Fibroblast of upper back skin (primary cell): ENCODE measurements at regions not wholly inside any gene's neighbourhood (a gene's known extent, or its start where the extent isn't known, plus 50 kb on each side); places are given as distances from the start of the nearest gene placed in this dataset.
"Not testable (repeated sequence)": the region's sequence is repeated elsewhere in the genome, so short reads cannot be mapped to it uniquely, and the experiment has no call there.

Source experiments
- DNase-seq: peaks from one replicate; pipeline ENCODE4 v3.0.0-alpha.2; 2013

GRCh38 chr20:57996465-57996864 lies 232.0 kb downstream of the ANKRD60 start:
- DNase-seq: no peak

GRCh38 chr20:57995381-57995977 lies 233.0 kb downstream of the ANKRD60 start:
- no peak for DNase-seq

- peak; percentile 21 for DNase-seq
Observed at GRCh38 chr20:57993716-57994431, 234.6 kb downstream of the ANKRD60 start.

DNA sequence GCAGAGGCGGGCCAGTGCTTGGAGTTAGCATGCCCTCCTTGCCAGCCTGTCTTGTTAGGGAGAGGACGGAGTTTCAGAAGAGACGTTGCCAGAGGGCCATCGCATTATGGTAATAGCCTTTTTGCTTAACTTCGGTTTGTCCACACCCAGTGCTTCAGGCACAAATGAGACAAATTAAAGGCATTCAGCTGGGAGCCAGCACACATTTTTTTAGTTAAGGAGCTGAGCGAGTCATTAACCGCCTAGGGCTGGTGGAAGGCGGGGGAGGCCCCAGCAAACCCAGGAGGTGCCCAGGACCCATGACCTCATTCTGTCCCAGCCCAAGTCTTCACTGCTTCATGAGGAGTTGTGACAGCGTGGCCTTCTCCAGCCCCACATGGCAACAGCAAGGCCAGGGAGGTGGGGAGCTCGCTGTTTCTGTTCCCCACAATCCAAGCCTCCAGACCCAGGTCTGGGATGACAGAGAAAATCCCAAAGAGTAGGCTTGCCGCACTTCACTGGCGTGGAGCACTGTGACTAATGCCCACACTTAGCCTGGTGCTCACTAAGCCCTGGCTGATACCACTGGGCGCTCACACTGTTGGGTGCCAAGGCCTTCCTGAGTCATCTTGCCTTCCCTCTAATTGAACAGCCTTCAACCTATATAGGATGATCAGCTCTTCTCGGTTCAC lies 237.1 kb downstream of the ANKRD60 start:
- DNase-seq: peak; percentile 84

GRCh38 chr20:57990396-57990987 lies 238.0 kb downstream of the ANKRD60 start:
- DNase-seq: peak; percentile 72

DNA sequence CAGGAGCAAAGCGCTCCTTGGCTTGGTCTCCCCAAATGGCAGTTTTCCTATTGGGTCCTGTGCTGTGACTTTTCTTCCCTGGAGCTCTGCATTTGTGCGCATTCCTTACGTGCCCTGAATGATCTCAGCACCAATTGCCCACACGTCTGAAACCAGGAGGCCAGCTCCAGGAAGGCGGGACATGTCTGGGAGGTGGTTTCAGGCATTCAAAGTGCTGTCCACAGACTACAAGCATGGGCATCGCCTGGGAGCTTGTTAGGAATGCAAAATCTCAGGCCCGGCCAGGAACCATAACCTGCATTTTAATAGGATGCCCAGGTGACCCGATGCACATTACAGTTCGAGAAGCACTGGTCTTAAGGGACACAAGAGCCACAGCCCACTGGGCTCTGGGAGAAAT lies 239.6 kb downstream of the ANKRD60 start:
- DNase-seq: no peak

GRCh38 chr20:57988422-57988821 lies 240.0 kb downstream of the ANKRD60 start:
- DNase-seq: no peak

DNA sequence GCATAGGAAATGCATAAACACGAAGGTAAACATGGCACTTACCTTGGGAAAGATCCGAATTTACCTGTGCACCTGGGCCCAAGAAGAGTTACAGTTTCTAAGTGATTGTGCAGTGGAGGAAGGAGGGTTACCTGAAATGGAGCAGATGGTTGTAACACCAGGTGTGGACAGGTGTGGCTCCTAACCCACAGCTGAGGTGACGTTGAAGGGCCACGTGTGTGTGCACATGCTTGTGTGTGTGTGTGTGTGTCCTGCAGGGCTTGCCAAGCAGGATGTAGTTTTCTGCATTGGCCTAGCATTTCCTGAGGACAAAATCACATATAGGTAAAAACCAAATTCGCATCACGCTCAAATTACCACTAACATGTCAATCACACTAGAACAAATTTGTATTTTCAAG lies 240.8 kb downstream of the ANKRD60 start:
- no peak for DNase-seq

DNA sequence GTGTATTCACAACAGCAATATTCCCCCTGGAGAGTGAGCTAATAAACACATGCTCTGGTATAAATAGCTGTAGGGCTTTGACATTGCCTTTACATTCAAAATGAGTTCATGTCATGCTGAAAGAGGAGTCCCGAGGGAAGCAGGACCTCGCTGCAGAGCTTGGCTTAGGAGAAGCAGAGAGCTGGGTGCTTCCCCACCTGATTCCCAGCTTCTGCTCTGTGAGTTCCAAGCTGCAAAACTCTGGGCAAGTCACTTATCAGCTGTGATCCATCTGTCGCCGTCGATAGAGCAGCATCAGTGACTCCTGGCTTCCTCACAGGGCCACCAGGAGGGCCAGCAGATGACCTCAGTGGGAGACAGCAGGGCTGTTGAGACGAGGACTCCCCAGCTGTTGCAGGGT lies 241.8 kb downstream of the ANKRD60 start:
- DNase-seq: no peak

GRCh38 chr20:57985278-57985677 lies 243.2 kb downstream of the ANKRD60 start:
- DNase-seq: no peak

- DNase-seq: no peak
Observed at GRCh38 chr20:57983082-57983481, 245.4 kb downstream of the ANKRD60 start.

DNA sequence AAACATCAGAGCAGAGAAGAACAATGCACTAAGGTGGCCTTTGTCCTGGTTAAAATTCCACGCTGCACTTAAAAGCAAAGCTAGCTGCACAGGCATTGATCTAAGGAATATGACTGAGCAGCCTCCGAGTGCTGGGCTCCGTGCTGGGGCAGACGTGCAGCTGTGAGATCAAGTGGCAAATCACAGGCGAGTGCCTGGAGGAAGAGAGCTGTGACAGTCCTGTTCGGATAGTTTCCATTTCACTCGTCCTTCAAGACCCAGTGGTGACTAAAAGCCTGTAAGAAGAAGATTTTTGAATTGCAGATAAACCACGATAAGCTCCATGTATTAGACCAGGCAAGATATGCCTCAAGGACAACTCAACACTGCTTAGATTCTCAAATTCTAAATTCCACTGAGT lies 247.9 kb downstream of the ANKRD60 start:
- no peak for DNase-seq

GRCh38 chr20:57977569-57977968 lies 250.9 kb downstream of the ANKRD60 start:
- DNase-seq: no peak

GRCh38 chr20:57977141-57977540 lies 251.3 kb downstream of the ANKRD60 start:
- no peak for DNase-seq

- no peak for DNase-seq
Observed at GRCh38 chr20:57974863-57975262, 253.6 kb downstream of the ANKRD60 start.

GRCh38 chr20:57973886-57974285 lies 254.6 kb downstream of the ANKRD60 start:
- no peak for DNase-seq

DNA sequence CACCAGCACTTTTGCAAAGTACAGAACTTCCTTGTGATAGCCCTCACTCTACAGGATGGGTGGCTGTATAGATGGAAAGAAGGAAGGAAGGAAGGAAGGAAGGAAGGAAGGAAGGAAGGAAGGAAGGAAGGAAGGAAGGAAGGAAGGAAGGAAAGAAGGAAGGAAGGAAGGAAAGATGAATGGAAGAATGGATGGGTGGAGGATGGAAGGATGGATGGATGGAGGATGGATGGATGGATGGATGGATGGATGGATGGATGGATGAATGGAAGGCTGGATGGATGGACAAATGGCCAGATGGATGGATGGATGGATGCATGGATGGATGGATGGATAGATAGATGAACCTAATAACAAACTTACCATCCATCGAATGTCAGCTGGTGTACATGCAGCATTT lies 256.9 kb downstream of the ANKRD60 start:
- not testable (repeated sequence) for DNase-seq

GRCh38 chr20:57970856-57971255 lies 257.6 kb downstream of the ANKRD60 start:
- DNase-seq: no peak

DNA sequence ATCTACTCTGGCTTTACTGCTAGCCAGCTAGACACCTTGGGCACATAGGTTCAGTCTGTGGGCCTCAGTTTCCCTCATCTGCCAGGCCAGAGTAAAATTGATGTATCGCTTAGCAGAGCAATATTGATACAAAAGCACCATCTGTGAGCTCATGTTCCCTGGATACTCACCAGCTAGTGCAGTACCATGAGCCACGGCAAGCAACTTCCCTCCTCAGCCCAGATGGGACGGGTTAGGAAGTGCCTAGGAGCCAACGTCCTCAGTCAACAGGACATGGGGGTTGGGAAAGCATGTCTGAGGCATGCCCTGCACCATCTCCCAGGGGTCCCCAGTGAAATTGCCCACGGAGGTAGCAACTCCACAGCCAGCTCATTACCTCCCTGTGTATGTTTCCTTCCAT lies 258.3 kb downstream of the ANKRD60 start:
- no peak for DNase-seq

GRCh38 chr20:57968120-57968519 lies 258.3 kb upstream of the PMEPA1 start:
- no peak for DNase-seq

GRCh38 chr20:57967364-57967763 lies 257.5 kb upstream of the PMEPA1 start:
- DNase-seq: no peak

GRCh38 chr20:57966620-57967019 lies 256.8 kb upstream of the PMEPA1 start:
- no peak for DNase-seq

GRCh38 chr20:57965441-57965840 lies 255.6 kb upstream of the PMEPA1 start:
- no peak for DNase-seq
